GM21381 (cell line): ENCODE measurements at regions not wholly inside any gene's neighbourhood (a gene's known extent, or its start where the extent isn't known, plus 50 kb on each side); places are given as distances from the start of the nearest gene placed in this dataset.
"Not testable (repeated sequence)": the region's sequence is repeated elsewhere in the genome, so short reads cannot be mapped to it uniquely, and the experiment has no call there.

Experiments
- ATAC-seq: cut with Tn5 transposase; IDR thresholded peaks from one replicate; pipeline ENCODE4 v1.9.1; 2021; ENCODE audit warnings: mild to moderate bottlenecking, moderate library complexity; ENCODE audit not compliant: unreplicated experiment

DNA sequence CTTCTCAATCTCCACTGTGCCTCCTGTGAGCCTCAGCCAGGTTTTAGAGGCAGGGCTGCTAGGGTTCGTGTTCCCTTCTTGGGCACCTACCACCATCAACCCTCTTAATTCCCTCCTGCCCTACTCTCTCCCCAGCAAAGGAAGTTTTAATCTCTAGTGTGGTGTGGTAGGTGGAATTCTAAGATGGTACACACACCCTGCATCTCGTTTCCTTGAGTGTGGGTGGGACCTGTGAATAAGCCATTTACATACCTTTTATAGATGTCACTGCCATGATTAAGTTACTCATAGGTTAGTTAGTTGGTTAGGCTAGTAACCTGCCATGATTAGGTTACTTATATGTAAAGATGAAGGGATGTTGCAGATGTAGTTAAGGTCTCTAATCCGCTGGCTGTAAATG, 114.8 kb upstream of the VRK1 start:
- no peak for ATAC-seq

DNA sequence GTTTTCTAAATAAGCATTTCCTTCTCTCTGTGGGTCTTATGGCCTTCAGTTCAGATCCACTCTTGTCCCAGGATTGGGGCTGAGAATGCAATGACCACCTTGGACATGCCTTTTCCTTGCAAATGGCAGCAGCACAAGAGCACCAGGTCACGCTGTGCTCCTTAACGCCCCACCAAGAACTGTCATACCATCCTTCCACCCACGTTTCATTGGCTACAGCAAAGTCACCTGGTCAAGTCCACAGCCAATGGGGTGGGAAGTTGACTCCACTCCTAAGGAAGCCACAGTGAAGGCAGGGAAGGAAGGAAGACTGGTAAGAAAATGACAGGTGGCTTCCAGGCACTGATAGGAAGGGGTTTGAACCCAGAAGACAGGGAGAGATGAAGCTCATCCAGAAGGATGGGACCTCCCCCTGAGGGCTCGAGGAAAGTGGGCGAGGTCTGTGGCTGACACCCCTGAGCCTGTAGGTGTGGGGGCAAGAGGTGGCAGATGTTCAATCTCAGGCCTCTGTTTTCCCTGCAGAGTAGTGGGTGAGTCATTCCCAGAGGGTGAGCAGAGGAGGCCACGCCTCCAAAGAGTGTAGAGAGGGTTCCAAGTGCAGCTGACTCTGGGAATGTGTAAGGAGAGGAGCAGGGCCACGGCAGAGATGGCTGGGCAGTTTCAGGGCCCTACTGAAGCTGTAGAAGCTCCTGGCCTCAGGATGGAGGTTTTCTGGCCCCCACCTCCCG, 113.5 kb upstream of the VRK1 start:
- no peak for ATAC-seq

GRCh38 chr14:96686126-96686525, 111.1 kb upstream of the VRK1 start:
- ATAC-seq = no peak

- ATAC-seq = no peak
Observed at GRCh38 chr14:96688629-96689028, 108.6 kb upstream of the VRK1 start.

- ATAC-seq = no peak
Observed at GRCh38 chr14:96690713-96691383, 106.3 kb upstream of the VRK1 start.

DNA sequence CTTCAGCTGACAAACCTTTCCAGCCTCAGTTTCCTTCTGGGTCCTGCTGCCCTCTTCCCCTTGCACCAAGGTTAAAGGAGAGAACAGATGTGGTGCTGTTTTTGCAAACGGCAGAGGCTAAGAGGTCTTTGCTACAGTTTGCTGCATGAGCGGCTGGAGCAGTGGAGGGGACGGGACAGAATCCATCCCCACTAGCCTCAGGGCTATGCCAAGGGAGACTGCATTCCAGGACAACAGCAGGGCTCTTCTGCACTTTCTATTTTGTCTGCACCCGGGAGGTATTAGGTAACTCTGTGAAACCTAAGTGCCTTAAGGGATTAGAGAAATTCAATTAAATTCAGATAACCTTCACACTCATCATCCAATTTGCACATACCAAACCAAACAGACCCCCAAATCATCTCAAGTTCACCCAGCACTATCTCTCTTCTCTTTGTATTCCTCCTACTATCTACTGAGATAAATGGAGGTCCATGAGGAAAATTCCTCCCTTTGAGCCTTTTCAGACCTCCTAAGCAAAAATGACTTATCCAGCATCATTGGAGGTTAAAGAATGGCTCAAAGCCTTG, 103.8 kb upstream of the VRK1 start:
- ATAC-seq = no peak

DNA sequence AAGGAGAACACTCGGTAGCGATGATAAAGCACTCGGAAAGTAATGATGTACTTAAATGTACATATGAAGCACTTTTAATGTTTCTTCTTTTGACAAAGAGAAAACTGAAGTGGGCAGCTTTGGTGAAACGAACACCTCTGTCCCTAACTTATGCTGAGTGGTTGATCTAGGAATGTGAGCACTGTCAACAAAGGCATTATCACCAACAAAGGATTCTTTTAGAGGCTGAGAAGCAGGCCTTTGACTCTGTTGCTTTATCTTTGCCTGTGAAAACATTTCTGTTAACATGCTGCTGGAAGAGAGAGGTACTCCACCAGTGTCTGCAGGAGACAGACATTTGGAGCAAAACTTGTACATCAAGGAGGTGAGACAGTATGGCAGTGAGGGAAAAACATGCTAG, 103.2 kb upstream of the VRK1 start:
- no peak for ATAC-seq

DNA sequence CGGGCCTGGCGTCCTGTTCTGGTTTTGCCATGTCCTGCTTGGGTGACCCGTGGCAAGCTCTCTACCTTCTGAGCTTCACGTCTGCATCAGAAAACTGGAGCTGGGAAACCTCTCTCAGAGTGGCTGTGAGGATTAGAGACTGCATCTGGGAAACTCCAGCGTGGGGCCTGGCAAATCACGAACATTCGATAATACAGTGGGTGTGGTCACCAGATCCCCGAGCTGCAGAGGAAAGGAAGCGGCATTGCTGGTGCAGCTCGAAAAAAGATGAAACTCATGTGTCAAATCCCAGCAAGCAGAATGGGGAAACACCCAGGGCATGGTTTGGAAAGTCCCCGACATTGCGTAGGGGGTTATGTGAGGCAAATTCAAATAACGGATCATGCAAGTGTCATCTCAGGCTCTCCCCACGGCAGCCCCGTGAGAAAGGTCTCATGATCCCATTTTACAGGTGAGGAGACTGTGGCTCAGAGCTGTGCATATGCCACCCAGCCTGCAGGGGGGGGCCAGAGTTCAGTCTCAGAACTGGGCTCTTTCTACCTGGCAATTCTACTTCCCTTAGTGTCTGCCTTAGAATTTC, 98.1 kb upstream of the VRK1 start:
- no peak for ATAC-seq

DNA sequence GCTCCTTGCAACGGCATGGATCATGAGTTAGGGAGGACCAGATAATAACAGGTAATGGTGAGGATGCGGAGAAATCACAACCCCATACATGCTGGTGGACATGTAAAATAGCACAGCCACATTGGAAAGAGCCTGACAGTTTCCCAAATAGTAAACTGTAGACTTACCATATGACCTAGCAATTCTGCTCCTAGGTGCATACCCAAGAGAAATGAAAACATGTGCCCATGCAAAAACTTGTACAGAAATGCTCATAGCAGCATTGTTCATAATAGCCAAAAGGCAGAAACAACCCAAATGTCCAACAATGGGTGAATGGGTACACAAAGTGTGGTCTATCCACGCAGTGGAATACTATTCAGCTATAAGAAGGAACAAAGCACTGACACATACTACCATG, 97.5 kb upstream of the VRK1 start:
- ATAC-seq = no peak

DNA sequence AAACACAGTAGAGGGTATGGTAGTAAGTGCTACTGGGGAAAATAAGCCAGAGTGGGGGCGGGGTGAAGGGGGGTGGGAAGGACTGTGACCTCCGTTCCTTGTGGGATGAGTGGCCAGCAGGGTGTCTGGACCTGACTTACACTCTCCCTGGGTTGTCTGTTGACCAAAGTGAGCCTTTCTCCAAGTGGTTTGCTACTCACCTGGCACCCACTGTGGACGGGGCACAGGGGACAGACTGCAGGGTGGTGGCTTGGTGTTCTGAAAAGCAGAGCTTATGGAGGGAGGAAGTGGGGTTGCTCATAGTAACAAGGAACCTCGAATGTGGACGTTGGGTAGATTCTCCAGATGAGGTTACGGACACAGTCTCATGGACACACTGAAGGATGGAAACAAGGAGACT, 94.4 kb upstream of the VRK1 start:
- no peak for ATAC-seq

- ATAC-seq = no peak
Observed at GRCh38 chr14:96705422-96706092, 91.6 kb upstream of the VRK1 start.

- no peak for ATAC-seq
Observed at GRCh38 chr14:96706893-96707292, 90.3 kb upstream of the VRK1 start.

DNA sequence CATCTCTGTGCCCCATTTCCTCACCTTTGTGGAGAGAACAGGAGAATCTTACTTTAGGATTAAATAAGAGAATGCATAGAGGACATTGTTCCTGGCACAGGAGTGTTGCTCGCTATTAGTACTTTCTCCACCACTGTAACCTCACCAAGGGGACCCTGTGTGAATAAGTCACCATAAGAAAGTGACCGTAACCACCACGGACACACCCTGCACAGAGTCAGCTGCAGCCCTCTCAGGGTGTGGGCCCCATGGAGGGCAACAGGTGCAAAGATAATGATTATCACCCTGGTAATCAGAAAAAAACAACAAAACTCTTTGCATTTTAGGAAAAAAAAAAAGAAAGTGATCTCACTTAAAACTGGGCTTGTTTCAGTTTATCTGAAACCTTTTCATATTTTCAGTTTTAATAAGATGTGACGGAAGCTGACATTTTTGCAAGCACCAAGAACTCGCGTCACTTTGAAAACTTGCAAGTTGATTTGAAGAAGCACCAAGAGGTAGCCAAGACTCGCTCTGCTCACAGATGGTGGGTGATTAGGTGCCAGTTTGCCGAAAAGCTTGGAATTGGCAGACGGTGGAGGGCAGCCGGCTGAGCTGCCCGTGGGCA, 87.0 kb upstream of the VRK1 start:
- ATAC-seq = no peak

DNA sequence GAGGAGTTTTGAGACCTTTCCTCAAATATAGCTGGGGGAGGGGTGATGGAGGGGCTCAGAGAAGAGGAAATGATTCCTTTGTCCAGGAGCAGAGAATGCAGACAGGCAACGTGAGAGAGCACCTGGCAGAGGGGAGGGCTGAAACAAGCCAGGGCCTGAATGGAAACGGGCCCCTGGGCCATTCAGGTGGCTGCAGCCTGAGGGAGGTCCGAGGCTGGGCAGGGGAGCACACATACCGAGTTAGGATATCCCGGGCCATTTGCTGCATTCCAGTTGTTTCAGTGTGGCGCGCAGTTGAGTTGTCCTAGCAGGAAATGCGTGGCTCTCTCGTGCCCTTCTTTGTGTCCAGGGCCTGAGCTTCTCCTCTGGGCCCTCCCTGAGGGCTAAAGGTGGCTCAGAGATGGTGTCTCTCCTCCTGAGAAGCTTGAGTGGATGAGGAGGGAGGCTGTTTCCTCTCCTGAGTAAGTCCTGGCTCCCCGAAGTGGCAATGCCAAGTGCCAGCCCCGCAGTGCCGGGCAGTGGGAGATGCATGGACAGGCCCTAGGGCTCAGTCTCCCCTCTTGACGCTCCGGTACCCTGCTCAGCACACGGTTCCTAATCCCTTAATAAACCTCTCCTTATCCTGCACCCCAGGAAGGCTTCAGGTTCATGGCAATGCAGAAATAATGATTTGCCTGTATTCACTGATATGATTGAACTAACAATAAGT, 85.5 kb upstream of the VRK1 start:
- ATAC-seq = no peak

- ATAC-seq = no peak
Observed at GRCh38 chr14:96713426-96713825, 83.8 kb upstream of the VRK1 start.

GRCh38 chr14:96714537-96714936, 82.6 kb upstream of the VRK1 start:
- ATAC-seq = not testable (repeated sequence)

GRCh38 chr14:96717116-96717515, 80.1 kb upstream of the VRK1 start:
- ATAC-seq = no peak

- no peak for ATAC-seq
Observed at GRCh38 chr14:96718407-96718806, 78.8 kb upstream of the VRK1 start.

DNA sequence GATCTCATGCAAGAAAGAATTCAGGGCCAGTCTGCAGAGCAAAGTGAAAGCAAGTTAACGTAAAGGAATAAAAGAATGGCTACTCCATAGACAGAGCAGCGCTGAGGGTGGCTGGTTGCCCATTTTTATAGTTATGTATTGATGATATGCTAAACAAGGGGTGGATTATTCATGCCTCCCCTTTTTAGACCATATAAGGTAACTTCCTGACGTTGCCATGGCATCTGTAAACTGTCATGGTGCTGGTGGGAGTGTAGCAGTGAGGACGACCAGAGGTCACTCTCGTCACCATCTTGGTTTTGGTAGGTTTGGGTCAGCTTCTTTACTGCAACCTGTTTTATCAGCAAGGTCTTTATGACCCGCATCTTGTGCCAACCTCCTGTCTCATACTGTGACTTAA, 76.5 kb upstream of the VRK1 start:
- not testable (repeated sequence) for ATAC-seq

GRCh38 chr14:96722736-96723135, 74.4 kb upstream of the VRK1 start:
- no peak for ATAC-seq
